ENCODE measurements at regions not wholly inside any gene's neighbourhood (a gene's known extent, or its start where the extent isn't known, plus 50 kb on each side); places are given as distances from the start of the nearest gene placed in this dataset.

GRCh38 chr1:185427264-185427663 lies 110.2 kb upstream of the IVNS1ABP start:
- TF ChIP-seq CTCF (IDR thresholded peaks at IDR 0.05; ENCODE audit: insufficient read depth, low read length): no peak
- no peak for TF ChIP-seq GABPA (IDR thresholded peaks at IDR 0.05; ENCODE audit: low read depth)
- TF ChIP-seq REST (IDR thresholded peaks at IDR 0.05; ENCODE audit: insufficient replicate concordance, low read depth): no peak
- TF ChIP-seq POLR2AphosphoS5 (IDR thresholded peaks at IDR 0.05; ENCODE audit: low read depth): no peak

Data from HL-60 (cell line).